ENCODE measurements at regions not wholly inside any gene's neighbourhood (a gene's known extent, or its start where the extent isn't known, plus 50 kb on each side); places are given as distances from the start of the nearest gene placed in this dataset.
A peak's percentile ranks its signal among the peaks of the same experiment; 100 is the strongest.

- no peaks in the 10 kb centered on the region for H3K4me1 ChIP-seq (ENCODE audit: control insufficient read depth in 1 of 2, insufficient read depth in 2 of 2, low read length in 2 of 2)
- no peak overlapping the region for H3K4me2 ChIP-seq (replicated peaks; ENCODE audit: extremely low read depth, low read length, poor library complexity, severe bottlenecking)
- H3K4me3 Mint-ChIP-seq: no peak overlapping the region
- H3K36me3 ChIP-seq (replicated peaks in 1 of 2; ENCODE audit: control insufficient read depth in 1 of 2, insufficient read depth in 2 of 2, low read length in 2 of 2): no peaks in the 10 kb centered on the region
- no peak overlapping the region for H2AFZ ChIP-seq (ENCODE audit: insufficient read depth, low read depth, low read length, poor library complexity, severe bottlenecking)
- H3K36me3 Mint-ChIP-seq: no peaks in the 10 kb centered on the region
- no peak for TF ChIP-seq CTCF (IDR thresholded peaks at IDR 0.05)
- peaks cover 0 to 2% (median 0%) of the 10 kb centered on the region in 7 donors for H3K9me3 Mint-ChIP-seq
- no peak overlapping the region for H3K4me3 ChIP-seq (replicated peaks in 1 of 3; ENCODE audit: low read depth in 2 of 3, low read length in 3 of 3)
- H3K27me3 ChIP-seq (ENCODE audit: control insufficient read depth in 2 of 2, insufficient read depth in 2 of 2, low read length in 2 of 2): no peaks in the 10 kb centered on the region
- WGBS (ENCODE audit: insufficient coverage): 79% methylated on average over 2 of the region's 3 CpGs
- peaks cover 0 to 2% (median 2%) of the 10 kb centered on the region in 3 donors for H3K27me3 Mint-ChIP-seq (ENCODE audit: low read depth in 3 of 3)
- H3K9me3 ChIP-seq (replicated peaks in 1 of 2; ENCODE audit: control insufficient read depth in 1 of 2, insufficient read depth in 1 of 2, low read length in 2 of 2): no peaks in the 10 kb centered on the region
- H3K27ac Mint-ChIP-seq: no peak overlapping the region
- H4K20me1 ChIP-seq (ENCODE audit: insufficient read depth, low read length): no peaks in the 10 kb centered on the region
- H3K79me2 ChIP-seq (ENCODE audit: insufficient read depth, low read length): no peaks in the 10 kb centered on the region
- no peak for DNase-seq
- intact Hi-C loops (cut with micrococcal nuclease): no loop called here
- no peaks in the 10 kb centered on the region for H3K4me1 Mint-ChIP-seq
- no peak overlapping the region for H3K27ac ChIP-seq (ENCODE audit: low read depth in 1 of 2, low read length in 2 of 2)
- no peak overlapping the region for H3K9ac ChIP-seq (ENCODE audit: insufficient read depth, low read length, poor library complexity, severe bottlenecking)
These were observed 116.1 kb upstream of the TACR1 start for GRCh38 chr2:75315436-75315835.

- Mint-ChIP-seq H3K36me3 (no peaks in the 10 kb centered on the region), H3K27me3 (ENCODE audit: low read depth in 3 of 3) (peaks cover 0 to 4% (median 2%) of the 10 kb centered on the region in 3 donors), H3K4me1 (no peaks in the 10 kb centered on the region), H3K9me3 (no peaks in the 10 kb centered on the region), H3K4me3 (no peak overlapping the region), H3K27ac (no peak overlapping the region)
- Histone ChIP-seq H4K20me1 (ENCODE audit: insufficient read depth, low read length) (no peaks in the 10 kb centered on the region), H3K27ac (ENCODE audit: low read depth in 1 of 2, low read length in 2 of 2) (no peak overlapping the region), H3K79me2 (ENCODE audit: insufficient read depth, low read length) (no peaks in the 10 kb centered on the region), H3K4me1 (ENCODE audit: control insufficient read depth in 1 of 2, insufficient read depth in 2 of 2, low read length in 2 of 2) (no peaks in the 10 kb centered on the region), H3K36me3 (replicated peaks in 1 of 2; ENCODE audit: control insufficient read depth in 1 of 2, insufficient read depth in 2 of 2, low read length in 2 of 2) (no peaks in the 10 kb centered on the region), H3K9me3 (replicated peaks in 1 of 2; ENCODE audit: control insufficient read depth in 1 of 2, insufficient read depth in 1 of 2, low read length in 2 of 2) (no peaks in the 10 kb centered on the region), H3K4me3 (replicated peaks in 1 of 3; ENCODE audit: low read depth in 2 of 3, low read length in 3 of 3) (no peak overlapping the region), H3K27me3 (ENCODE audit: control insufficient read depth in 2 of 2, insufficient read depth in 2 of 2, low read length in 2 of 2) (no peaks in the 10 kb centered on the region), H2AFZ (ENCODE audit: insufficient read depth, low read depth, low read length, poor library complexity, severe bottlenecking) (no peak overlapping the region), H3K9ac (ENCODE audit: insufficient read depth, low read length, poor library complexity, severe bottlenecking) (no peak overlapping the region), H3K4me2 (replicated peaks; ENCODE audit: extremely low read depth, low read length, poor library complexity, severe bottlenecking) (no peak overlapping the region)
- intact Hi-C loops (cut with micrococcal nuclease): no loop called here
- TF ChIP-seq CTCF (IDR thresholded peaks at IDR 0.05): peak; percentile 29
- DNase-seq: peak in 1 of 3 donors; percentile 10
- 46% methylated on average over 2 of the region's 4 CpGs for WGBS (ENCODE audit: insufficient coverage)
These were observed 112.7 kb upstream of the TACR1 start for GRCh38 chr2:75311993-75312392.
